ENCODE measurements at regions not wholly inside any gene's neighbourhood (a gene's known extent, or its start where the extent isn't known, plus 50 kb on each side); places are given as distances from the start of the nearest gene placed in this dataset.
"Not testable (repeated sequence)": the region's sequence is repeated elsewhere in the genome, so short reads cannot be mapped to it uniquely, and the experiment has no call there.

- Histone ChIP-seq H3K27ac (no peak overlapping the region), H3K4me3 (no peak overlapping the region), H3K36me3 (no peaks in the 10 kb centered on the region), H3K9me3 (no peaks in the 10 kb centered on the region), H3K4me1 (no peaks in the 10 kb centered on the region), H3K27me3 (no peaks in the 10 kb centered on the region)
- DNase-seq (no peak), FAIRE-seq (no peak), ATAC-seq (no peak)
- 81 to 92% methylated on average over 5 of the region's 5 CpGs for WGBS, 2 donors
- intact Hi-C loops (cut with DNase I) = no loop called here
- TF ChIP-seq CTCF (IDR thresholded peaks at IDR 0.05) = no peak
These were observed 629.3 kb downstream of the MID1IP1 start for GRCh38 chrX:39430551-39430950.

GRCh38 chrX:39431893-39432292 is 630.6 kb downstream of the MID1IP1 start:
- TF ChIP-seq CTCF (IDR thresholded peaks at IDR 0.05) = no peak
- H3K4me1 ChIP-seq = no peaks in the 10 kb centered on the region
- no peak overlapping the region for H3K27ac ChIP-seq
- 12 to 16% methylated on average over 2 of the region's 2 CpGs for WGBS, 2 donors
- ATAC-seq (peak in 3 of 4 donors; percentile 56 to 86 (median 71)), DNase-seq (no peak), FAIRE-seq (no peak)
- H3K36me3 ChIP-seq = no peaks in the 10 kb centered on the region
- H3K4me3 ChIP-seq = no peak overlapping the region
- no peaks in the 10 kb centered on the region for H3K9me3 ChIP-seq
- H3K27me3 ChIP-seq = no peaks in the 10 kb centered on the region
- intact Hi-C loops (cut with DNase I) = no loop called here

- H3K9me3 ChIP-seq; H3K4me3 ChIP-seq; H3K27me3 ChIP-seq; DNase-seq; H3K4me1 ChIP-seq; H3K27ac ChIP-seq; intact Hi-C loops (cut with DNase I); ATAC-seq; H3K36me3 ChIP-seq; FAIRE-seq: not testable (repeated sequence)
- WGBS, 2 donors = 61 to 87% methylated on average over 5 of the region's 5 CpGs
These were observed 633.4 kb downstream of the MID1IP1 start for GRCh38 chrX:39434671-39435070.

- H3K27ac ChIP-seq; H3K27me3 ChIP-seq; intact Hi-C loops (cut with DNase I); H3K36me3 ChIP-seq; ATAC-seq; DNase-seq; H3K9me3 ChIP-seq; H3K4me1 ChIP-seq; H3K4me3 ChIP-seq; FAIRE-seq: not testable (repeated sequence)
- 78 to 90% methylated on average over 4 of the region's 4 CpGs for whole genome bisulfite sequencing, 2 donors
These were observed 635.3 kb downstream of the MID1IP1 start for GRCh38 chrX:39436538-39436937.

DNA sequence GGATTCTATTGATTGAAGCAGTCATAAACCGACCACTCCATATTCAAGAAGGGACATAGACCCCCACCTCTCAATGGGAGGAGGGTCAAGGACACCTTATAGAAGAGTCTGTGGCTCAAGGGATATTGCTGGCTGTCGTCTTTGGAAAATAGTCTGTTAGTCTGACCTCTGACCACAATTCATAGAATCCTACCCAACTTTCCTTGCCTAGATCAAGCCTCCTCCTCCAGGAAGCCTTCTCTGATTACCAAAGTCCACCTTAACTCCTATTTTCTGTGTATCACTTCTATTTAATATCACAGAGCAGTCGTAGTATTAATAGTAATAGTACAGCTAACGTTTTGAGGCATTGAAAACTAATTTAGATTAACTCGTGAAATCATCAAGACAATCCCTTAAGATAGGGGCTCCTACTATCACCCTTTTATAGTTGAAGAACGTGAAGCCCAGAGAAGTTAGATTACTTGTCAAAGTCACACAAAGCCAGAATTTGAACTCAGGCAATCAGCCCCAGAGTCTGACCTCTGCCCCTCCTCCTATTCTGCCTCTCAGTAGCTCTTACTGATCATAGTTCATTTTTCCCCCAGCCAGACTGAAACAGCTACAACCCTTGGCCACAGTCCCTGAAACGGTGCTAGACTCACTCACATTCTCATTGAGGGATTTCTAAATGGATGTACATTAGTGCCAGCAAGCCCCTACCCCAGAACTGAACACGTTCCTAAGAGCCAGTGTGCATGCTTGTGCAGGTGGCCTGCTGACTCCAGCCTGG is 636.6 kb downstream of the MID1IP1 start:
- WGBS, 2 donors = 64 to 72% methylated on average over 8 of the region's 8 CpGs
- Histone ChIP-seq H3K9me3 (no peaks in the 10 kb centered on the region), H3K4me3 (no peak overlapping the region), H3K36me3 (no peaks in the 10 kb centered on the region), H3K27ac (no peak overlapping the region), H3K27me3 (peaks cover 0 to 5% (median 2%) of the 10 kb centered on the region in 4 donors), H3K4me1 (no peaks in the 10 kb centered on the region)
- intact Hi-C loops (cut with DNase I) = no loop called here
- TF ChIP-seq CTCF (IDR thresholded peaks at IDR 0.05) = no peak
- no peak for DNase-seq
- no peak for FAIRE-seq
- ATAC-seq = no peak
